ENCODE measurements at regions not wholly inside any gene's neighbourhood (a gene's known extent, or its start where the extent isn't known, plus 50 kb on each side); places are given as distances from the start of the nearest gene placed in this dataset.

DNA sequence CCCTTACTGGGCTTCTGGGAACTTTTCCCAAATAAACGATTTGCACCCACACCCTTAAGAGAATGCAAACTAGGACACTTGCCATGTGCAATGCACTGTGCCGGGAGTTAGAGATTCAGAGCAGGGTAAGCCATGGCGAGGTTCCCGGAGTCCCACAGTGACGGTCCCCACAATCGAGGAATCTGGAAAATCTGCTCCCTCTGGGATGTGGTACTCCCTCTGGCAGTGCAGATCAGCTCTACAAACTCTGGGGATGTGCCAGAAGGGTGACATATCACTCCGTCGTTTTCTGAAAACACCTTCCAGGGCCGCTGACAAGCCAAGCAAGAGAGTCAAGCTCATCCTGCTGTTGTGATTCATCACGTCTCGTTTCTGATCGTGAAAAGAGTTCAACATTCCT lies 537.5 kb downstream of the BCOR start:
- no peaks in the 10 kb centered on the region for H3K36me3 ChIP-seq (replicated peaks in 1 of 2; ENCODE audit: control insufficient read depth in 1 of 2, insufficient read depth in 2 of 2, low read length in 1 of 2)
- H3K79me2 ChIP-seq (ENCODE audit: insufficient read depth): no peaks in the 10 kb centered on the region
- H4K20me1 ChIP-seq (ENCODE audit: insufficient read depth): no peaks in the 10 kb centered on the region
- H3K4me3 ChIP-seq (ENCODE audit: low read depth in 2 of 2, low read length in 1 of 2): no peak overlapping the region
- WGBS (ENCODE audit: low lambda C conversion rate): 26% methylated on average over 8 of the region's 12 CpGs
- no peak overlapping the region for H3K27ac ChIP-seq (ENCODE audit: low read depth in 2 of 2, low read length in 1 of 2)
- POLR2A ChIA-PET: no interaction called here
- CTCF ChIA-PET: no interaction called here
- no peak overlapping the region for H2AFZ ChIP-seq (ENCODE audit: low read depth)
- H3F3A ChIP-seq (replicated peaks; ENCODE audit: insufficient read depth): no peaks in the 10 kb centered on the region
- H3K9me3 ChIP-seq: no peaks in the 10 kb centered on the region
- no peaks in the 10 kb centered on the region; the same call in 1 of the 2 replicates for H3K27me3 ChIP-seq (ENCODE audit: insufficient read depth)
- H3K9ac ChIP-seq: no peak overlapping the region
- no peak for DNase-seq
- H3K9me2 ChIP-seq: no peaks in the 10 kb centered on the region
- TF ChIP-seq TCF12 (IDR thresholded peaks at IDR 0.05) (no peak), EZH2phosphoT487 (IDR thresholded peaks at IDR 0.05; ENCODE audit: borderline replicate concordance, low read depth) (no peak), RCOR1 (IDR thresholded peaks at IDR 0.05; ENCODE audit: low read length) (no peak), GABPA (IDR thresholded peaks at IDR 0.05; ENCODE audit: low read depth) (no peak), EP300 (IDR thresholded peaks at IDR 0.05; ENCODE audit: borderline replicate concordance in 1 of 2, low read depth in 1 of 2, low read length in 1 of 2) (no peak)
- no peak overlapping the region for H3K4me2 ChIP-seq
- no peaks in the 10 kb centered on the region for H3K4me1 ChIP-seq (ENCODE audit: control insufficient read depth in 1 of 2, insufficient read depth in 2 of 2, low read depth in 1 of 2, low read length in 1 of 2)

DNA sequence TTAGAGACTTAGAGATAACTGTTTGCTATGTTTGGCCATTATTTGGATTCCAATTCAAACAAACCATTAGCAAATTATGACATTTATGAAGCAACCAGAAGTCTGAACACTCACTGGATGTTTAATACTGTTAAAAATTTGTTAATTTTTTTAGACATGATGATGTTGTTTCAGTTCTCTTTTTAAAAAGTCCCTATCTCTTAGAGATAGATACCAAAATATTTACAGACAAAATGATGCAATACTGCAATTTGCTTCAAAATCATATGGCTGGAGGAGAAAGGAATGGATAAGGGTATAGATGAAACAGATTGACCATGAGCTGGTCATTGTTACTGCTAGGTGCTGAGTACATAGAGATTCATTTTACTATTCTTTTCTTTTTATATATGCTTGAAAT lies 534.6 kb downstream of the BCOR start:
- no peaks in the 10 kb centered on the region for H3K4me1 ChIP-seq (ENCODE audit: control insufficient read depth in 1 of 2, insufficient read depth in 2 of 2, low read depth in 1 of 2, low read length in 1 of 2)
- no peaks in the 10 kb centered on the region for H4K20me1 ChIP-seq (ENCODE audit: insufficient read depth)
- H3K79me2 ChIP-seq (ENCODE audit: insufficient read depth): no peaks in the 10 kb centered on the region
- no peak overlapping the region for H3K4me3 ChIP-seq (ENCODE audit: low read depth in 2 of 2, low read length in 1 of 2)
- no peak for TF ChIP-seq USF2 (IDR thresholded peaks at IDR 0.05; ENCODE audit: borderline replicate concordance, low read depth, low read length)
- TF ChIP-seq NFIC (IDR thresholded peaks at IDR 0.05; ENCODE audit: borderline replicate concordance): no peak
- no peak for TF ChIP-seq TAF1 (IDR thresholded peaks at IDR 0.05; ENCODE audit: borderline replicate concordance, low read depth, low read length)
- no peak for TF ChIP-seq RXRA (IDR thresholded peaks at IDR 0.05; ENCODE audit: borderline replicate concordance, low read depth)
- TF ChIP-seq POLR2AphosphoS5 (IDR thresholded peaks at IDR 0.05; ENCODE audit: low read depth, low read length): no peak
- TF ChIP-seq MXI1 (IDR thresholded peaks at IDR 0.05; ENCODE audit: low read depth, low read length): no peak
- H3K9me2 ChIP-seq: no peaks in the 10 kb centered on the region
- H2AFZ ChIP-seq (ENCODE audit: low read depth): no peak overlapping the region
- no peak overlapping the region for H3K27ac ChIP-seq (ENCODE audit: low read depth in 2 of 2, low read length in 1 of 2)
- DNase-seq: no peak
- no peaks in the 10 kb centered on the region for H3F3A ChIP-seq (replicated peaks; ENCODE audit: insufficient read depth)
- H3K9ac ChIP-seq: no peak overlapping the region
- no peaks in the 10 kb centered on the region; the same call in 1 of the 2 replicates for H3K27me3 ChIP-seq (ENCODE audit: insufficient read depth)
- H3K9me3 ChIP-seq: no peaks in the 10 kb centered on the region
- POLR2A ChIA-PET: no interaction called here
- H3K4me2 ChIP-seq: no peak overlapping the region
- H3K36me3 ChIP-seq (replicated peaks in 1 of 2; ENCODE audit: control insufficient read depth in 1 of 2, insufficient read depth in 2 of 2, low read length in 1 of 2): no peaks in the 10 kb centered on the region
- CTCF ChIA-PET: no interaction called here

GRCh38 chrX:39564751-39565150 lies 533.0 kb downstream of the BCOR start:
- H3K4me1 ChIP-seq (ENCODE audit: control insufficient read depth in 1 of 2, insufficient read depth in 2 of 2, low read depth in 1 of 2, low read length in 1 of 2): no peaks in the 10 kb centered on the region
- 22% methylated on average over 3 of the region's 3 CpGs for WGBS (ENCODE audit: low lambda C conversion rate)
- no peak overlapping the region for H3K27ac ChIP-seq (ENCODE audit: low read depth in 2 of 2, low read length in 1 of 2)
- no peaks in the 10 kb centered on the region for H3K79me2 ChIP-seq (ENCODE audit: insufficient read depth)
- DNase-seq: no peak
- H3F3A ChIP-seq (replicated peaks; ENCODE audit: insufficient read depth): no peaks in the 10 kb centered on the region
- no peaks in the 10 kb centered on the region for H3K27me3 ChIP-seq (ENCODE audit: insufficient read depth)
- H3K9ac ChIP-seq: no peak overlapping the region
- H2AFZ ChIP-seq (ENCODE audit: low read depth): no peak overlapping the region
- H3K9me3 ChIP-seq: no peaks in the 10 kb centered on the region
- H3K9me2 ChIP-seq: no peaks in the 10 kb centered on the region
- H3K36me3 ChIP-seq (replicated peaks in 1 of 2; ENCODE audit: control insufficient read depth in 1 of 2, insufficient read depth in 2 of 2, low read length in 1 of 2): no peaks in the 10 kb centered on the region
- no peak overlapping the region for H3K4me3 ChIP-seq (ENCODE audit: low read depth in 2 of 2, low read length in 1 of 2)
- POLR2A ChIA-PET: no interaction called here
- H3K4me2 ChIP-seq: no peak overlapping the region
- CTCF ChIA-PET: interaction anchor here (1.3 kb wide), 1 partner anchor 31 kb away, joined by 3 read pairs; no protein-coding TSS in a partner anchor
- no peaks in the 10 kb centered on the region for H4K20me1 ChIP-seq (ENCODE audit: insufficient read depth)
- TF ChIP-seq TAF1 (IDR thresholded peaks at IDR 0.05; ENCODE audit: borderline replicate concordance, low read depth, low read length) (no peak), MEF2A (IDR thresholded peaks at IDR 0.05; ENCODE audit: borderline replicate concordance, low read depth) (no peak), YY1 (IDR thresholded peaks at IDR 0.05; ENCODE audit: low read depth) (no peak), FOXJ3 (CRISPR knock-in tag; IDR thresholded peaks at IDR 0.05) (no peak), CTCF (IDR thresholded peaks at IDR 0.05) (no peak), MXI1 (IDR thresholded peaks at IDR 0.05; ENCODE audit: low read depth, low read length) (no peak), FOXM1 (IDR thresholded peaks at IDR 0.05; ENCODE audit: low read depth) (no peak)
- TF ChIP-seq, protein P1, sequence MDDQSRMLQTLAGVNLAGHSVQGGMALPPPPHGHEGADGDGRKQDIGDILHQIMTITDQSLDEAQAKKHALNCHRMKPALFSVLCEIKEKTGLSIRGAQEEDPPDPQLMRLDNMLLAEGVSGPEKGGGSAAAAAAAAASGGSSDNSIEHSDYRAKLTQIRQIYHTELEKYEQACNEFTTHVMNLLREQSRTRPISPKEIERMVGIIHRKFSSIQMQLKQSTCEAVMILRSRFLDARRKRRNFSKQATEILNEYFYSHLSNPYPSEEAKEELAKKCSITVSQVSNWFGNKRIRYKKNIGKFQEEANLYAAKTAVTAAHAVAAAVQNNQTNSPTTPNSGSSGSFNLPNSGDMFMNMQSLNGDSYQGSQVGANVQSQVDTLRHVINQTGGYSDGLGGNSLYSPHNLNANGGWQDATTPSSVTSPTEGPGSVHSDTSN (IDR thresholded peaks at IDR 0.05): no peak
- TF ChIP-seq, protein P2, sequence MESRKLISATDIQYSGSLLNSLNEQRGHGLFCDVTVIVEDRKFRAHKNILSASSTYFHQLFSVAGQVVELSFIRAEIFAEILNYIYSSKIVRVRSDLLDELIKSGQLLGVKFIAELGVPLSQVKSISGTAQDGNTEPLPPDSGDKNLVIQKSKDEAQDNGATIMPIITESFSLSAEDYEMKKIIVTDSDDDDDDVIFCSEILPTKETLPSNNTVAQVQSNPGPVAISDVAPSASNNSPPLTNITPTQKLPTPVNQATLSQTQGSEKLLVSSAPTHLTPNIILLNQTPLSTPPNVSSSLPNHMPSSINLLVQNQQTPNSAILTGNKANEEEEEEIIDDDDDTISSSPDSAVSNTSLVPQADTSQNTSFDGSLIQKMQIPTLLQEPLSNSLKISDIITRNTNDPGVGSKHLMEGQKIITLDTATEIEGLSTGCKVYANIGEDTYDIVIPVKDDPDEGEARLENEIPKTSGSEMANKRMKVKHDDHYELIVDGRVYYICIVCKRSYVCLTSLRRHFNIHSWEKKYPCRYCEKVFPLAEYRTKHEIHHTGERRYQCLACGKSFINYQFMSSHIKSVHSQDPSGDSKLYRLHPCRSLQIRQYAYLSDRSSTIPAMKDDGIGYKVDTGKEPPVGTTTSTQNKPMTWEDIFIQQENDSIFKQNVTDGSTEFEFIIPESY (IDR thresholded peaks at IDR 0.05; ENCODE audit: borderline replicate concordance, low read depth): no peak
